HEK293T (cell line): ENCODE measurements at regions not wholly inside any gene's neighbourhood (a gene's known extent, or its start where the extent isn't known, plus 50 kb on each side); places are given as distances from the start of the nearest gene placed in this dataset.

Experiments
- ELF4 ChIP-seq: fragments of 450-650 bp; IDR thresholded peaks from 2 replicates; pipeline ENCODE4 v1.6.1; 2017; ENCODE audit warnings: antibody characterized with exemption
- FOXA1 ChIP-seq: fragments of 450-650 bp; IDR thresholded peaks from 2 replicates; pipeline ENCODE4 v1.6.1; 2016; ENCODE audit warnings: mild to moderate bottlenecking
- FOXK2 ChIP-seq: fragments of 450-650 bp; IDR thresholded peaks from 2 replicates; pipeline ENCODE4 v1.6.1; 2016; ENCODE audit warnings: mild to moderate bottlenecking
- FOXM1 ChIP-seq: fragments of 450-650 bp; IDR thresholded peaks from 2 replicates; pipeline ENCODE4 v1.6.1; 2017; ENCODE audit warnings: mild to moderate bottlenecking, borderline replicate concordance
- NFRKB ChIP-seq: fragments of 450-650 bp; IDR thresholded peaks from 2 replicates; pipeline ENCODE4 v1.6.1; 2016; ENCODE audit warnings: mild to moderate bottlenecking, moderate library complexity
- PKNOX1 ChIP-seq: fragments of 450-650 bp; IDR thresholded peaks from 2 replicates; pipeline ENCODE4 v1.6.1; 2016
- SP1 ChIP-seq: fragments of 450-650 bp; IDR thresholded peaks from 2 replicates; pipeline ENCODE4 v1.6.1; 2017
- TARDBP ChIP-seq: fragments of 450-650 bp; IDR thresholded peaks from 2 replicates; pipeline ENCODE4 v1.6.1; 2016
- ZNF384 ChIP-seq: fragments of 450-650 bp; IDR thresholded peaks from 2 replicates; pipeline ENCODE4 v1.6.1; 2016

- TF ChIP-seq ZNF384 = no peak
- no peak for TF ChIP-seq TARDBP
- TF ChIP-seq SP1 = no peak
- no peak for TF ChIP-seq FOXK2
- no peak for TF ChIP-seq ELF4
- no peak for TF ChIP-seq NFRKB
- no peak for TF ChIP-seq PKNOX1
- TF ChIP-seq FOXA1 = no peak
- no peak for TF ChIP-seq FOXM1
These were observed 143.5 kb upstream of the HDAC4 start for GRCh38 chr2:239544143-239544917.
